ENCODE measurements at regions not wholly inside any gene's neighbourhood (a gene's known extent, or its start where the extent isn't known, plus 50 kb on each side); places are given as distances from the start of the nearest gene placed in this dataset.

DNA sequence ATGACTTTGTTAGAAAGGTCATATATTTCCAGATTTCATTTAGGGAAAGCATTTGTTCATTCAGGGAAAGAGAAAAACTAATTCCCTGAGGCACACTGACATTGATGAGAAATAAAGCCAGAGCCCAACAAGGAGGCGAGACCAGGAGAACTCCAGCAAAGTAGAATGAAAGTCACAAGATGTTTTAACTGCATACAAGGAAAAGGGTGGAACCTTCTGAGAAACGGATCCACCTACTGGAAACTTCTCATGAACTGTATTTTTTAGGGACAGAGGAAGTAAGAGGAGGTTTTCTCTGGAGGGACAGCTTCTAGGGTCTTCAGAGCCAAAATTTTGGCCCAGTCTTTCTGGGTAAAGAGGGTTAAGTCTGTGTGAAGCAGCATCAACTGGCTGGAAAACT lies 548.2 kb upstream of the PIK3C3 start:
- no peak overlapping the region for H3K27ac ChIP-seq
- no peak for ATAC-seq (ENCODE audit: low FRiP score in 2 of 2)
- no peak overlapping the region for H3K4me3 ChIP-seq
- 73 to 81% methylated on average over 2 of the region's 2 CpGs for WGBS, 2 donors
- TF ChIP-seq POLR2AphosphoS5 (IDR thresholded peaks at IDR 0.05): no peak
- TF ChIP-seq EP300 (IDR thresholded peaks at IDR 0.05): no peak
- no peak for TF ChIP-seq POLR2A (IDR thresholded peaks at IDR 0.05)
- TF ChIP-seq, protein P1, sequence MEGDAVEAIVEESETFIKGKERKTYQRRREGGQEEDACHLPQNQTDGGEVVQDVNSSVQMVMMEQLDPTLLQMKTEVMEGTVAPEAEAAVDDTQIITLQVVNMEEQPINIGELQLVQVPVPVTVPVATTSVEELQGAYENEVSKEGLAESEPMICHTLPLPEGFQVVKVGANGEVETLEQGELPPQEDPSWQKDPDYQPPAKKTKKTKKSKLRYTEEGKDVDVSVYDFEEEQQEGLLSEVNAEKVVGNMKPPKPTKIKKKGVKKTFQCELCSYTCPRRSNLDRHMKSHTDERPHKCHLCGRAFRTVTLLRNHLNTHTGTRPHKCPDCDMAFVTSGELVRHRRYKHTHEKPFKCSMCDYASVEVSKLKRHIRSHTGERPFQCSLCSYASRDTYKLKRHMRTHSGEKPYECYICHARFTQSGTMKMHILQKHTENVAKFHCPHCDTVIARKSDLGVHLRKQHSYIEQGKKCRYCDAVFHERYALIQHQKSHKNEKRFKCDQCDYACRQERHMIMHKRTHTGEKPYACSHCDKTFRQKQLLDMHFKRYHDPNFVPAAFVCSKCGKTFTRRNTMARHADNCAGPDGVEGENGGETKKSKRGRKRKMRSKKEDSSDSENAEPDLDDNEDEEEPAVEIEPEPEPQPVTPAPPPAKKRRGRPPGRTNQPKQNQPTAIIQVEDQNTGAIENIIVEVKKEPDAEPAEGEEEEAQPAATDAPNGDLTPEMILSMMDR (IDR thresholded peaks at IDR 0.05): no peak
- no peak for DNase-seq
- no peaks in the 10 kb centered on the region for H3K36me3 ChIP-seq
- H3K4me1 ChIP-seq: no peaks in the 10 kb centered on the region
- no peaks in the 10 kb centered on the region for H3K27me3 ChIP-seq
- no peaks in the 10 kb centered on the region for H3K9me3 ChIP-seq

DNA sequence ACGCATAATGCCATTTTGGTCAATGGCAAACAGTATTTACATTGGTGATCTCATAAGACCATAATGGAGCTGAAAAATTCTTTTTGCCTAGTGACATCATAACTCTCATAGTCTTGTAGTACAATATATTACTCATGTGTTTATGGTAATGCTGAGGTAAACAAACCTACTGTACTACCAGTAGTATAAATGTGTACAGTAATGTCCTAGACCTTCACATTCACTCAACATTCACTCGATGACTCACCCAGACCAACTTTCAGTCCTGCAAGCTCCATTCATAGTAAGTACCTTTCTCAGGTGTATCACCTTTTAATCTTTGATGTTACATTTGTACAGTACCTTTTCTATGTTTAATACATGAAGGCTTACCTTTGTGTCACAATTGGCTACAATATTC lies 558.2 kb upstream of the PIK3C3 start:
- Histone ChIP-seq H3K27me3 (no peaks in the 10 kb centered on the region), H3K9me3 (no peaks in the 10 kb centered on the region), H3K4me1 (no peaks in the 10 kb centered on the region), H3K4me3 (no peak overlapping the region), H3K27ac (no peak overlapping the region), H3K36me3 (no peaks in the 10 kb centered on the region)
- no peak for ATAC-seq (ENCODE audit: low FRiP score in 2 of 2)
- TF ChIP-seq, protein P1 (IDR thresholded peaks at IDR 0.05): no peak
- TF ChIP-seq POLR2A (IDR thresholded peaks at IDR 0.05) (no peak), EP300 (IDR thresholded peaks at IDR 0.05) (no peak), POLR2AphosphoS5 (IDR thresholded peaks at IDR 0.05) (no peak)
- no peak for DNase-seq
- WGBS, 2 donors: 96 to 98% methylated on average over 2 of the region's 2 CpGs

DNA sequence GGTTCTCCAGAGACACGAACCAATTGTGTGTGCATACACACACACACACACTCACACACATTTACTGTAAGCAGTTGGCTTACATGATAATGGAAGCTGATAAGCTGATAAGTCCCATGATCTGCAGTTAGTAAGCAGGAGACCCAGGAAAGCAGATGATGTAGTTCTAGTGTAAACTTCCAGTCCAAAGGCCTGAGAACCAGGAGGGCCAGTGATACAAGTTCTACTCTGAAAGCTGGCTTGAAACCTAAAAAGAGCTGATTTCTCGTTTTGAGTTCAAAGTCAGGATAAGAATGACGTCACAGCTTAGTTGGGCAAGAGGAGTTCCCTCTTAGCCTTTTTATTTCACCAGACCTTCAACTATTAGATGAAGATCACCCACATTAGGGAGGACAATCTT lies 558.8 kb upstream of the PIK3C3 start:
- 63 to 78% methylated on average over 3 of the region's 3 CpGs for WGBS, 2 donors
- no peak for DNase-seq
- Histone ChIP-seq H3K9me3 (no peaks in the 10 kb centered on the region), H3K27ac (no peak overlapping the region), H3K27me3 (no peaks in the 10 kb centered on the region), H3K36me3 (no peaks in the 10 kb centered on the region), H3K4me3 (no peak overlapping the region), H3K4me1 (no peaks in the 10 kb centered on the region)
- no peak for ATAC-seq (ENCODE audit: low FRiP score in 2 of 2)
- no peak for TF ChIP-seq EP300 (IDR thresholded peaks at IDR 0.05)
- TF ChIP-seq, protein P1 (IDR thresholded peaks at IDR 0.05): no peak
- no peak for TF ChIP-seq POLR2AphosphoS5 (IDR thresholded peaks at IDR 0.05)
- TF ChIP-seq POLR2A (IDR thresholded peaks at IDR 0.05): no peak

DNA sequence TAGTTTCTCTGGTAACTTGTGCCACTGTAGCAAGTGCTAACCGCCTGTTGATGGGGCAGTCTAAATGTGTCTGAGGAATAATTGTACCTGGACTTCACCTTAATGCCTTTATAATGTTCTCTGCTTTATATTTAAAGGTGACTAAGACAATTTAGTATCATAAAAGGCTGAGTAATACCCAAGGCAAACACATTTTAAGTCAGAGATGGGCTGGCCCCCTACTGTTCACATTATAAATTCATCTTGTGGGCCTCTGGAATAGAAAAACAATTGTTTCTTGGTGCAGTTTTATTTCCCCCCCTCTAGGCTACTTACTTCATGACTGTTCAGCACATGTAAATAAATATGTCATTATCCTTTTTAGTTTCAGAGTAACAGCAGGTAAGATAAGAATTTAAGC lies 559.3 kb upstream of the PIK3C3 start:
- Histone ChIP-seq H3K27ac (no peak overlapping the region), H3K4me3 (no peak overlapping the region), H3K27me3 (no peaks in the 10 kb centered on the region), H3K4me1 (no peaks in the 10 kb centered on the region), H3K36me3 (no peaks in the 10 kb centered on the region), H3K9me3 (no peaks in the 10 kb centered on the region)
- WGBS, 2 donors: 92 to 96% methylated on average over 1 of the region's 1 CpG
- TF ChIP-seq EP300 (IDR thresholded peaks at IDR 0.05) (no peak), POLR2A (IDR thresholded peaks at IDR 0.05) (no peak), POLR2AphosphoS5 (IDR thresholded peaks at IDR 0.05) (no peak)
- TF ChIP-seq, protein P1 (IDR thresholded peaks at IDR 0.05): no peak
- DNase-seq: no peak
- no peak for ATAC-seq (ENCODE audit: low FRiP score in 2 of 2)
